Heart left ventricle (tissue), 16 donors: ENCODE measurements at regions not wholly inside any gene's neighbourhood (a gene's known extent, or its start where the extent isn't known, plus 50 kb on each side); places are given as distances from the start of the nearest gene placed in this dataset.

Source experiments
- ATAC-seq, 4 donors: fragments of 200-7000 bp; cut with Tn5 transposase; one replicate each; pipeline ENCODE4 v1.9.1; 2020 to 2022; ENCODE audit warnings: moderate library complexity in 4 of 4, mild to moderate bottlenecking in 3 of 4, moderate number of reproducible peaks in 1 of 4
- DNase-seq, 5 donors: peaks; one replicate each; pipeline ENCODE4 v3.0.0-alpha.2; 2020
- H3K27ac ChIP-seq, 12 donors: fragments of 200-600 bp; sonication (generic) in 4 of 12; one replicate each; pipeline versions ENCODE4 v1.5.0 to v1.8.0; 2016 to 2022; ENCODE audit warnings: mild to moderate bottlenecking in 2 of 12
- H3K27me3 ChIP-seq, 9 donors: fragments of 200-600 bp; sonication (generic) in 2 of 9; one replicate each; pipeline versions ENCODE4 v1.5.1 to v1.8.0; 2016 to 2022; ENCODE audit warnings: mild to moderate bottlenecking in 3 of 9
- H3K36me3 ChIP-seq, 9 donors: fragments of 200-600 bp; sonication (generic) in 2 of 9; one replicate each; pipeline versions ENCODE4 v1.5.0 to v1.8.0; 2018 to 2022; ENCODE audit warnings: mild to moderate bottlenecking in 2 of 9
- H3K4me1 ChIP-seq, 12 donors: fragments of 200-600 bp; sonication (generic) in 4 of 12; one replicate each; pipeline versions ENCODE4 v1.5.0 to v1.8.0; 2016 to 2022; ENCODE audit warnings: mild to moderate bottlenecking in 3 of 12
- H3K4me3 ChIP-seq, 12 donors: fragments of 200-600 bp; sonication (generic) in 4 of 12; one replicate each; pipeline versions ENCODE4 v1.5.0 to v1.8.0; 2017 to 2022; ENCODE audit warnings: mild to moderate bottlenecking in 9 of 12, moderate library complexity in 4 of 12
- H3K9me3 ChIP-seq, 12 donors: fragments of 200-600 bp; sonication (generic) in 4 of 12; one replicate each; pipeline versions ENCODE4 v1.5.0 to v1.8.0; 2016 to 2022; ENCODE audit warnings: mild to moderate bottlenecking in 1 of 12
- CTCF ChIP-seq, 12 donors: fragments of 200-600 bp; sonication (generic) in 4 of 12; IDR thresholded peaks; one replicate each; pipeline versions ENCODE4 v1.5.0 to v1.8.0; 2018 to 2022; ENCODE audit warnings: antibody characterized with exemption in 12 of 12, mild to moderate bottlenecking in 5 of 12
- POLR2A ChIP-seq, 2 donors: fragments of 450-650 bp; IDR thresholded peaks; one replicate each; pipeline ENCODE4 v1.6.1; 2017; ENCODE audit warnings: antibody characterized with exemption in 2 of 2, mild to moderate bottlenecking in 2 of 2, moderate library complexity in 2 of 2
- WGBS, 4 donors: extraction: QIAGEN DNeasy Blood & Tissue Kit in 2 of 4; methylation state at CpG; one replicate each; pipeline versions ENCODE4 v1.1.5 to v1.1.7; 2013 to 2018; 5-methylcytosine and 5-hydroxymethylcytosine counted together
- intact Hi-C, 10 donors: fragments of 100-400 bp; cut with DNase I; formaldehyde crosslinking; loops; one replicate each; pipeline versions ENCODE4 v1.11.1 to v1.14.2; 2022
- donor health status: ischemic (EF 13 %, LVEDD 7.1; RV severe dilation, severe dysfunction).
- donor health status: healthy with polysubstance abuse.
- donor health status: DM: no; HTN: yes; CAD: no.
- donor health status: DM: no; HTN: no; CAD: no.
- donor health status: ischemic (EF 25% LVEDD 6.9; RV normal size, moderate dysfunction).
- donor health status: ischemic (EF 25% LVEDD 5.7; RV mildly dilated, moderate dysfunction).
- donor health status: healthy.
- donor health status: DM: yes; HTN: yes; CAD: no.
- donor health status: ischemic (EF 35%, LVEDD 5.7; RV mildly dilated, moderate dysfunction).
- donor health status: nonischemic (EF 11% LVEDD 7.7; RV severe dilation, severe dysfunction).
- donor health status: DM: yes; HTN: yes; CAD: no.
- donor health status: PGD.
- donor health status: ischemic (EF 29% LVEDD 5.4; RV normal size, mild dysfunction).
- donor health status: nonischemic (EF 23%, LVEDD 6.1; RV moderate dilation, normal function).

DNA sequence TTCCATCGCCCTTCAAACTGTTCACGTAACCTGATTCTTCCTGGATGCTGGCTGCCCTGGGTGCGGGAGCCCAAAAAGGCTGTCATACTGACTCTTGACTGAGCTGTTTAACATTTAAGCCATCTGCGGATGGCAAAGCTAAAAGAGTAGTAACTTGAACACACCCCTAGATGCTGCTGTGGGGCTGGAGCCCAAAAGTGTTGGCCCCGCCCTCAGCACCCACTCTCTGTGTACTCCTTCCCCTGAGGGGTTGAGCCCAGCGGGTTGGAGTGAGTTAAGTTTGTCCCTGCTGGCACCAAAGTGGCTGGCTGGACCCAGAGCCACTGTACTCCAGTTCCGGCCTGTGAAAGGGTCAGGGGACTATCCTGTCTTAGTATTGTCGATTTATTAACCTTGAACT lies 640.6 kb downstream of the PTPRU start:
- intact Hi-C loops, result no loop called here
- Histone ChIP-seq H3K27ac (no peak overlapping the region), H3K27me3 (no peaks in the 10 kb centered on the region), H3K4me1 (peaks cover 0 to 9% (median 0%) of the 10 kb centered on the region in 12 donors), H3K4me3 (no peak overlapping the region), H3K9me3 (peaks cover 0 to 10% (median 0%) of the 10 kb centered on the region in 12 donors), H3K36me3 (no peaks in the 10 kb centered on the region)
- DNase-seq (no peak), ATAC-seq (no peak)
- TF ChIP-seq POLR2A (IDR thresholded peaks at IDR 0.05) (no peak), CTCF (IDR thresholded peaks at IDR 0.05) (no peak)
- WGBS, 4 donors, result 85 to 94% (median 88%) methylated on average over 8 of the region's 8 CpGs

GRCh38 chr1:29876441-29876840 lies 640.1 kb downstream of the PTPRU start:
- TF ChIP-seq POLR2A (IDR thresholded peaks at IDR 0.05), result no peak
- Histone ChIP-seq H3K9me3 (peaks cover 0 to 10% (median 0%) of the 10 kb centered on the region in 12 donors), H3K36me3 (no peaks in the 10 kb centered on the region), H3K27me3 (no peaks in the 10 kb centered on the region), H3K27ac (no peak overlapping the region), H3K4me1 (peaks cover 0 to 9% (median 0%) of the 10 kb centered on the region in 12 donors), H3K4me3 (no peak overlapping the region)
- no peak for ATAC-seq
- intact Hi-C loops, result no loop called here
- DNase-seq, result no peak
- WGBS, 4 donors, result 92 to 95% (median 93%) methylated on average over 6 of the region's 6 CpGs

DNA sequence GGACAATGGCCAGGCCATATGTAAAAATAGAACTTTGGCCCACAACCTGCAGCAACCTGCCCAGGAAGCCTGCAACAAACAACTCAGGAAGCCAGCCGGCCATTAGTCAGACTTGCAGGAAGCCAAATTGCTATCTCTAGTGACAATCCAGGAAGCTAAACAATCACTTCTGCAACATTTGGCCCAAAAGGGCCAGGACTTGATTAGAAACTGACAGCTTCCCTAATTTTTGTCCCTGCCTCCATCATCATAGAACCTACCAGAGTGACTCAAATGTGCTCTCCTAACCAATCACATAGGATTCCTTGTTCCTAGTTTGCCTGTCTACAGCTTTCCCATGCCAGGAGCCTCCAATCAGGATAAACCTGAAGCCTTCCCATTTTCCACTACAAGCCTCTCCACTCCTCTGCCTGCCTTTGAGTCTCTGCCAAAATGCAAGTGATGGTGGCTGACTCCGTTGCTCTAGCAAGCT lies 639.3 kb downstream of the PTPRU start:
- H3K36me3 ChIP-seq, result no peaks in the 10 kb centered on the region
- H3K9me3 ChIP-seq, result peaks cover 0 to 10% (median 0%) of the 10 kb centered on the region in 12 donors
- TF ChIP-seq POLR2A (IDR thresholded peaks at IDR 0.05) (no peak), CTCF (IDR thresholded peaks at IDR 0.05) (no peak)
- ATAC-seq (peak; percentile 61 to 96 (median 82)), DNase-seq (peak in 3 of 5 donors; percentile 29 to 53 (median 31))
- H3K4me3 ChIP-seq, result no peak overlapping the region
- peak overlapping the region in 5 of 12 donors; percentile 6 to 28 (median 9) for H3K27ac ChIP-seq
- 2 to 12% (median 7%) methylated on average over 2 of the region's 2 CpGs for WGBS, 4 donors
- peaks cover 0 to 9% (median 0%) of the 10 kb centered on the region in 12 donors for H3K4me1 ChIP-seq
- H3K27me3 ChIP-seq, result no peaks in the 10 kb centered on the region
- intact Hi-C loops, result no loop called here

- Histone ChIP-seq H3K36me3 (no peaks in the 10 kb centered on the region), H3K4me1 (peaks cover 0 to 6% (median 0%) of the 10 kb centered on the region in 12 donors), H3K4me3 (no peak overlapping the region), H3K27ac (no peak overlapping the region), H3K9me3 (peaks cover 0 to 7% (median 0%) of the 10 kb centered on the region in 12 donors), H3K27me3 (peaks cover 0 to 10% (median 0%) of the 10 kb centered on the region in 9 donors)
- intact Hi-C loops, result no loop called here
- 88 to 94% (median 90%) methylated on average over 3 of the region's 3 CpGs for WGBS, 4 donors
- DNase-seq (no peak), ATAC-seq (no peak)
- TF ChIP-seq CTCF (IDR thresholded peaks at IDR 0.05) (no peak), POLR2A (IDR thresholded peaks at IDR 0.05) (no peak)
Observed at GRCh38 chr1:29870621-29871020, 634.3 kb downstream of the PTPRU start.

DNA sequence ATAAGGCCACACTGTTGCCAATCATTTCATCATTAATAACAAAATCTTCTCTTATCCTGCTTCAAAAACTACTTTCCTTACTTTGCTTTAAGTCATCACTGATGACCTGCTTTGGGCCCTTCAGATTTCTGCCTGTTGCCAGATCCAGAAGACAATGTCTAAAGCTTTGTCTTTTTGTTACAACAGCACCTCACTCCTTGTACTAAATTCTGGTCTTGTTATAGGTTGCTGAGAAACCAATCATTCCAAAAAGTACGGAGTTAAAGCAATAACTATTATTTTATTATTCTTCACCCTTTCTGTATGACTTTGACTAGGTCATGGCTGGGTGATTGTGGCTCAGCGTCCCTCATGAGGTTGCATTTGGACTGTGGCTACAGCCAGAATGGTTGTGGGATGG lies 633.5 kb downstream of the PTPRU start:
- peaks cover 0 to 10% (median 0%) of the 10 kb centered on the region in 9 donors for H3K27me3 ChIP-seq
- no peak overlapping the region for H3K27ac ChIP-seq
- H3K9me3 ChIP-seq, result peaks cover 0 to 5% (median 0%) of the 10 kb centered on the region in 12 donors
- 62 to 92% (median 86%) methylated on average over 2 of the region's 2 CpGs for WGBS, 4 donors
- H3K4me3 ChIP-seq, result no peak overlapping the region
- TF ChIP-seq CTCF (IDR thresholded peaks at IDR 0.05) (no peak), POLR2A (IDR thresholded peaks at IDR 0.05) (no peak)
- intact Hi-C loops, result no loop called here
- no peaks in the 10 kb centered on the region for H3K4me1 ChIP-seq
- no peaks in the 10 kb centered on the region for H3K36me3 ChIP-seq
- ATAC-seq, result no peak
- DNase-seq, result no peak
